ENCODE measurements at regions not wholly inside any gene's neighbourhood (a gene's known extent, or its start where the extent isn't known, plus 50 kb on each side); places are given as distances from the start of the nearest gene placed in this dataset.

GRCh38 chr5:112668911-112669310, 68.8 kb upstream of the APC start:
- DNase-seq, result no peak

- DNase-seq, result no peak
These were observed 68.2 kb upstream of the APC start for GRCh38 chr5:112669328-112669963.

- DNase-seq, result no peak
These were observed 66.0 kb upstream of the APC start for GRCh38 chr5:112671687-112672086.

GRCh38 chr5:112681481-112681908, 56.2 kb upstream of the APC start:
- no peak for DNase-seq

GRCh38 chr5:112682621-112683061, 55.0 kb upstream of the APC start:
- DNase-seq, result no peak

- no peak for DNase-seq
These were observed 53.6 kb upstream of the APC start for GRCh38 chr5:112684121-112684520.

- no peak for DNase-seq
These were observed 52.9 kb upstream of the APC start for GRCh38 chr5:112684737-112685136.

- DNase-seq, result no peak
These were observed 52.3 kb upstream of the APC start for GRCh38 chr5:112685386-112685785.

- DNase-seq, result no peak
These were observed 51.8 kb upstream of the APC start for GRCh38 chr5:112685931-112686330.

GRCh38 chr5:112686675-112687074, 51.0 kb upstream of the APC start:
- no peak for DNase-seq

GRCh38 chr5:112687306-112687705, 50.4 kb upstream of the APC start:
- no peak for DNase-seq

Measured in NCI-H774 (cell line).